GM19468 (cell line): ENCODE measurements at regions not wholly inside any gene's neighbourhood (a gene's known extent, or its start where the extent isn't known, plus 50 kb on each side); places are given as distances from the start of the nearest gene placed in this dataset.
"Not testable (repeated sequence)": the region's sequence is repeated elsewhere in the genome, so short reads cannot be mapped to it uniquely, and the experiment has no call there.

Experiments
- ATAC-seq: cut with Tn5 transposase; IDR thresholded peaks from one replicate; pipeline ENCODE4 v1.9.1; 2021; ENCODE audit warnings: mild to moderate bottlenecking, moderate library complexity, moderate number of reproducible peaks; ENCODE audit not compliant: unreplicated experiment; ENCODE audit errors: extremely low read depth

DNA sequence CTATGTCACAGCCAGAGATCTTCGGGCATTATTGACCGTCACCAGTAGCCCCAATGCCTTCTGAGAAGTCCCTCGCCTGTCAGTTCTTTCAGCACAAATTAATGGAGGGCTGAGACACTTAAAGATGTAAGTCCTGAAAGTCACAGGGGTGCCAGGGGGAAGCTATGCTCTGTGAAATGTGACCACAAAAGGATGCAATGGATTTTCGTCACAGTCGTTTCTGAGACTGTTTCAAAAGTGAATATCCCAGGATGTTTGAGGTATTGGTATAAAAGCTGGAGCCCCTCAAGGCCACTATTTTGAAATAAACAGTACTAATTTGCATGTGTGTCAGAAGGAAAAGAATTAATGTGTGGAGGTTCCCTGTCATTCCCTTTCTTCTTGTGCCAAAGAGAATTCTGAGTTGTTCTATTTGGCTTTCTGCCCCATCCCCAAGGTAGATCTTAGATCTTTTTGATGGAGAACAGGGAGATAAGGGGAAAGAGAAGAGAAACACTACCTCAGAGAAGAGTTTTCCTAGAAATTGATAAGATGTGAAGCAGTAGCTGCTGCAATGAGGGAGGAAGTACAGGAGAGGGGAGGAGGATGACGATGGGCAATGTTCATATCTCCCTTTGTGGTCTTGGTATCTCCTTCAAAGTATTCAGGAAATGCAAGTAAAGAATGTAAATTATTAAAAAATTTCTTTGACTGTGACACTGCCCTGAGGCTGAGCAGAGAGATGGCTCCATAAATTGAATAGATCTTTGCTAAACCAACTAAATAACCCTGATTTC lies 101.8 kb upstream of the NAP1L1 start:
- no peak for ATAC-seq

GRCh38 chr12:76183459-76184186 lies 99.1 kb upstream of the NAP1L1 start:
- peak; percentile 56 for ATAC-seq

DNA sequence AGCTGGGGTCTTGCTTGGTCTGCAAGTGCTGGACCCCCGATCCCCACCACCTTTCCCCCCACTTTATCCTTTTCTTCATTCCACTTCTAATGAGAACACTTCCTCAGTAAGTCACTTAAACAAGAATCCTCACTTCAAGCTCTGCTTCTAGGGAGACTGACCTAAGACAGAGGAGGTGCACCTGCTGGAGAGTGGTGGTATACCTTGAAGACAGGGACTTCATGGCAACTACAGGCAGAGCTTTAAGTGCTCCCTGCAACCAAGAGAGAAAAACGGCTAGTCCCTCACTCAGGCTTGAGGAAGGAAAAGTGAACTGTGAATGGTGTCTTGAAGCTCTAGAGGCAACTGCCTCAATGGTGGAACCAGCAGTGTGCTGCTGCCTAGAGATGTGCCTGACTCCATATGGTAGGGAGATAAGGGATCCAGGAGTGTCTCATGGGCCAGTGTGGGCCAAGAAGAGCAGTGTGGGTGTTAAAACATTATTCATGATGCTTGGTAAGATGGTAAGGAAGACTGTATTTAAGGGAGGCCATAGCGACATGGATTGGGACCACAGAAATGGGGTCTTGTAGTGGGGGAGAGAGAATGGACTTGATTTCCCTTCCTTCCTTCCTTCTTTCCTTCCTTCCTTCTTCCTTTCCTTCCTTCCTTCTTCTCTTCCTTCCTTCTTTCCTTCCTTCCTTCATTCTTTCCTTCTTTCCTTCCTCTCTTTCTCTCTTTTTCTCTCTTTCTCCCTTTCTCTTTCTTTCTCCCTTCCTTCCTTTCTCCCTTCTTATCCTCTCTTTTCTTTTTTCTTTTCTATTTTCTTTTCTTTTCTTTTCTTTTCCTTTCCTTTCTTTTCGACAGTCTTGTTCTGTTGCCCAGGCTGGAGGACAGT lies 96.2 kb upstream of the NAP1L1 start:
- no peak for ATAC-seq

- no peak for ATAC-seq
Observed at GRCh38 chr12:76178452-76178851, 94.0 kb upstream of the NAP1L1 start.

- ATAC-seq: no peak
Observed at GRCh38 chr12:76177821-76178220, 93.3 kb upstream of the NAP1L1 start.

DNA sequence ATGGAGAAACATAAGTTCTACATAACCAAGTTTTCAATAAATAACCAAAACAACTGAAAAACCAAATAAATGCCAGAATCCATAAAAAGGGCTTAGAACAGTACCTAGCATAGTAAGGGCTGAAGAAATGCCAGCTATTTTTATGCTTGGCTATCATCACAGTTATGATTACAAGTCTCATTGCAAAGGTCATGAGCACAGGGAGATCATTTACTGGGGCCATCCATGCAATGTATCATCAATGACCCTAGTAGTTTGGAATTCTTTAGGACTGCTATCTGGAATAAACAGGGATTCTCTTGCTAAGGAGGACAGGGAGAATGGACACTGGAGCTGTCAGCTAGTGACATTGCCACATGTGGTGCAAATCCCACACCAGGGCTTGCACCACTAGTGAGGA lies 92.5 kb upstream of the NAP1L1 start:
- ATAC-seq: no peak

DNA sequence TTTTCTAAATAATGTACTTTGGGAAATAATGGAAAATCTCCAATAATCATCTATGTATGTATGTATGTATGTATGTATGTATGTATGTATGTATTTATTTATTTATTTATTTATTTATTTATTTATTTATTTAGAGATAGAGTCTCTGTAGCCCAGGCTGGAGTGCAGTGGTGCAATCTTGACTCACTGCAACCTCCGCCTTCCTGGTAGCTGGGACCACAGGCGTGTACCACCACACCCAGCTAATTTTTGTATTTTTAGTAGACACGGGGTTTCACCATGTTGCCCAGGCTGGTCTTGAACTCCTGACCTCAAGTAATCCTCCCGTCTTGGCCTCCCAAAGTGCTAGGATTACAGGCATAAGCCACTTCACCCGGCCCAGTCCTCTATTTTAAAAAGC lies 91.5 kb upstream of the NAP1L1 start:
- not testable (repeated sequence) for ATAC-seq

DNA sequence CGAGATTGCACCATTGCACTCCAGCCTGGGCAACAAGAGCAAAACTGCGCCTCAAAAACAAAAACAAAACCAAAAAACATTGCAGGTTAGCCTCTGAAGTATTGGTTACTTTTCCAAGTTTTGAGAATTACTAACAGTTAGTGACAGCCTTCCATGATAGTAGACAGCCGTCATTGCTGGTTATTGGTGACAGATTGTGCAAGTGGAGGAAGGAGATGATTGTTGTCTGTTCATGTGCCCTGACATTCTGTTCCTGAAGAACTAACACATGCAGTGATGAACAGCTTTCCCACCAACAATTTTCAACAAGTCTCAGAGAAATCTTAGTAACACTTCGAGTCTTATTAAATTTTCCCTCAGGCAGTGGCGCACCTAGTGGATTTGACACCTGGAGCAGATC lies 89.3 kb upstream of the NAP1L1 start:
- ATAC-seq: no peak

DNA sequence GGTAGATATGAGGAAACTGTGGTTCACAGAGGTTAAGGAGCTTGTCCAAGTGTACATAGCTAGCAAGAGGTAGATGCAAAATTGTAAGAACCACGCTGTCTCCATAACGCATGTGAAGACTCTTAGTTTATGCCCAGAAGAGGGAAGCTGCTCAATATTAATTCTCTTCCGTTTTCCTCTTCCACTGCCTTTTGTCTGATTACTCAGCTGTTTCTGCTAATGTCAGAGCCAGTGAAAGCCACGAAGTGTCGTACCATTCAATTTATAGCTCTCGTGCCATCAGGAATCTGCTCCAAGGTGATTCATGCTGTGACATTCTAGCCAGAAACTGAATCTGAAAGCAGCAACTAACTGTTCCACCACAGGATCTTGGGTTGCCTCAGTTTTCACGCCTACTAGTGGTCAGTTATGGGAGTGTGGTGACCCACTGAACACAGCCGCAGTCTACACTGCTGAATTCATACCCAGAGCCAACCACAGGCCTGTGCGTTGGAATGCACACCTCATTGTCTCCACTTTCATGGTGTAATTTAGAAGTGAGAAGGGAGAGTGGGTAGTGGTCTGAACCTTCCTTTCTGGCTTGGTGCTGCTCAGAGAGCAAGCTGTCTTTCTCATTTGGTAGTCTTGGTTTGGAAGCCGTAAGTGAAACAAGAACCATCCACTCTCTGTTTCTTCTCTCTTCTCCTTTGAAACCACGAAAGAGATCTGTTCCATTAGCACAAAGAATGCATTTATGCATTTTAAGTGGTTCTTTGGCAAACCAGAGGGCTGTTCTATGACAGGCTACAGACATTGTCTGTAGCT lies 74.2 kb upstream of the NAP1L1 start:
- peak; percentile 99 for ATAC-seq

DNA sequence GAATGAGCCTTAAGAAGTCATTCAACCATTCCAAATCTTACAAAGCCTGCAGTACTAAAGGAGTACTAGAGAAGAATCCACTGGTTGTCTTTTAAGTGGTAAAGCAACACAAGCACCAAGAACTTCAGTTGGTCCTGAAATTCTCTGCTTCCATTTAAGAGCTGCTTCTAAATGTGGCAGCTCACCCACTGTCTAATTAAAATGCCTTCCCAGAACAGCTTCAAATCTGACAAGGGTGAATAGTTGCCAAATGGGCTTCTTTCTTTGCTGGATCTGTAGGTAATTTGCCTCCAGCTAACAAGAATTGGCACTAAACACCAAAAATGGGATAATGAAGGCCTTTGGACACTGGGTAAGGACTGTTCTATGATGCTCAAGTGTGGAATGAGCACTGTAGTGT lies 72.2 kb upstream of the NAP1L1 start:
- ATAC-seq: no peak

- no peak for ATAC-seq
Observed at GRCh38 chr12:76156314-76156713, 71.8 kb upstream of the NAP1L1 start.

- no peak for ATAC-seq
Observed at GRCh38 chr12:76155157-76155670, 70.7 kb upstream of the NAP1L1 start.

GRCh38 chr12:76153616-76154015 lies 69.1 kb upstream of the NAP1L1 start:
- no peak for ATAC-seq

DNA sequence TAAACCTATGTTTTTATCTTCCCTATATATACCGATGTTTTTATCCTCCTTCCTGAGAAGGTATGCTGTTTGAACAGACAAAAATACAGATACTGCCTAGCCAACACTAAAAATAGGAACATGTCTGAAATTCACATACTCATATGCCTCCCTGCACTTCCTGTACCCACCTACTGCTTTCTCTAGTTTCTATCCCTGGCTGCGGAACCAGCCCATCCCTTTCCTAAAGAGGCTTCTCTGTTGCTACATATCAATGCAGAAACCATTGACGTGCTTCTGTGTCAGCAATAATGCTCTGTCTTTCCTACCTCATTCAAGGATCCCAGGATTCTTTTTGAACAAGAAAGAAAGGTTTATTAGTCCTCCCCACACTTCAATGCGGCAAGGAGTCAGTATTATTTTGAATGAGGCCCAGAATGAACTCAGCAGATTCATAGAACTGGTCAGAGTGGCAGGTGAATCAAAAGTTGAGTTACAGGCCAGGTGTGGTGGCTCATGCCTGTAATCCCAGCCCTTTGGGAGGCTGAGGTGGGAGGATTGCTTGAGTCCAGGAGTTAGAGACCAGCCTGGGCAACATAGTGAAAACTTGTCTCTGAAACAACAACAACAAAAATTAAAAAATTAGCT lies 67.8 kb upstream of the NAP1L1 start:
- peak; percentile 96 for ATAC-seq

DNA sequence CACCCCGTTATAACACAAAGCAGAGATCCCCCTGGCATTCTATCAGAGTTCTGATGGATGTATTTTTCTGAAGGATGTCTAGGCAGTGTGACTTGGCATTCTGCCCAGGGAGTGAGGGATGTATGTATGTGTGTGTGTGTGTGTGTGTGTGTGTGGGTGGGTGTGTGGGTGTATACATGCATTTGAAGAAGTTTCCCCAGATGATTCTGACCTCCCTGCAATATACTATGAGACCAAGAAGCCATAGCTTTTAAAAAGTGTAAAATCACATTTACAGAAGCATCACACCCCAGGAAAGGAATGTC lies 59.7 kb upstream of the NAP1L1 start:
- ATAC-seq: no peak

DNA sequence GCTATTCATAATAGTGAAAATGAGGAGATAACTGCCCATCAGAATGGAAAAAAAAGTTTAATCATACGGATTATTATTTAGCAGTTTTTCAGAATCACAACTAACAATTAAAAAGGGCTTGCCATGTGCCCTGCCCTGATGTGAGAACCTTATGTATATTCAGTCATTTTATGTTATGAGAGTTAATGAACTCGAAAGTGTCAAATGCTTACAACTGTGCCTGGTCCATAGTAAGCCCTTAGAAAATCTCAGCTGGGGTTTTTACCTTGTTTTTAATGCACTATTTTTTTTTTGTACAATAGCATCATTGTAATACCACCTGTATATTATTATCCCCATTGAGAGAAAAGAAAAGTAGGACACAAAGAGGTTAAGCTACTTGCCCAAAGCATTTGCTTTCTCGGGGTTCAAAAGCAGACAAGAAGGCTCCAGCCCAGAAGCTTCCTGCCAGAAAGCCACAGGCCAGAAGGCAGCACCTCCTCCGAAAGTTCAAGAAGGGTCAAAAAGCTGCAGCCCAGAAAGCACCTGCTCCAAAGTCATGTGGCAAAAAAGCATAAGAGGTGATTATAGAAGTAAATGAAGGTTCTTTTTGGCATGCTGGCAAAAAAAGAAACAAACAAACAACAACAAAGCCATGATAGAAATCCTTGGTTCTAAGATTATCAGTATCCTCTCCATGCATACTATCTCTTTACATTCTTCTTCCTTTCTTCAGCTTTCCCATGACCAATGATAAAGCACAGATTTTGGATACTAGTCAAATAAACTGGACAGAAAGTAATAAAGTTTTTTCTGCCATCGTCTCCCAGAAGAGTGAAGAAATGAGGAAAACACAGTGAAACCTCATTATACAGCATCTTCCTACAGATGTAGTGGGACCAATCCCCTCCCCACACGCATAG lies 59.1 kb upstream of the NAP1L1 start:
- ATAC-seq: peak; percentile 84

- ATAC-seq: no peak
Observed at GRCh38 chr12:76142305-76142704, 57.8 kb upstream of the NAP1L1 start.

- ATAC-seq: no peak
Observed at GRCh38 chr12:76138656-76139055, 54.2 kb upstream of the NAP1L1 start.

DNA sequence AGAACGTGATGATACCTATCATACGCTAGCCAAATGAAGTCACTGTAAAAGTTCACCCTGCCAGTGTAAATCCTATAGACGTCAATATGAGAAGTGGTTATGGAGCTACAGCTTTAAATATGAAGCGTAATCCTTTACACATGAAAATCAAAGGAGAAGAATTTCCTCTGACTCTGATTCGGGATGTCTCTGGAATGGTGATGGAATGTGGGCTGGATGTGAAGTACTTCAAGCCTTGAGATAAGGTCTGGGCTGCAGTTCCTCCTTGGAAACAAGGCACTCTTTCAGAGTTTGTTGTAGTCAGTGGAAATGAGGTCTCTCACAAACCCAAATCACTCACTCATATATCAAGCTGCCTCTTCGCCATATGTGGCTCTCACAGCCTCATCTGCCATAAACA lies 53.1 kb upstream of the NAP1L1 start:
- no peak for ATAC-seq
